ENCODE measurements at regions not wholly inside any gene's neighbourhood (a gene's known extent, or its start where the extent isn't known, plus 50 kb on each side); places are given as distances from the start of the nearest gene placed in this dataset.

DNA sequence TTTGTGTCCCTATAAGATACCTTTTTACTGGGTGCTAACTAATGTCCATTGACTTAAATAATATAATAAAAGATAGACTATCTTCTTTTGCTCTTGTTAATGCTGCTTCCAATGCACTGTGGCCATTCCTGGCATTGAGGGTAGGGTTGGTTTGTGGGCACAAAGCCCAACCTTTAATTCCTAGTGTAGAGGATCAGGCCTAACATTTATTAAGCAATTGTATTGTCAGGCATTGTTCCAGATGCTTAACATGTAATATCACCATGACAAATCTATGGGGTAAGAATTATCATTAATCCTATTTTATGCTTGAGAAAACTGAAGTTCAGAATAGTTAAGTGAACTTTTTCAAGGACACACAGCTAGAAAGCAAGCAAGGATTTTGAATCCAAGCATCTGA, 60.4 kb upstream of the GPBP1 start:
- no peak for TF ChIP-seq EZH2 (IDR thresholded peaks at IDR 0.05; ENCODE audit: borderline replicate concordance, low read depth, low read length, severe bottlenecking)
- TF ChIP-seq, protein P1, sequence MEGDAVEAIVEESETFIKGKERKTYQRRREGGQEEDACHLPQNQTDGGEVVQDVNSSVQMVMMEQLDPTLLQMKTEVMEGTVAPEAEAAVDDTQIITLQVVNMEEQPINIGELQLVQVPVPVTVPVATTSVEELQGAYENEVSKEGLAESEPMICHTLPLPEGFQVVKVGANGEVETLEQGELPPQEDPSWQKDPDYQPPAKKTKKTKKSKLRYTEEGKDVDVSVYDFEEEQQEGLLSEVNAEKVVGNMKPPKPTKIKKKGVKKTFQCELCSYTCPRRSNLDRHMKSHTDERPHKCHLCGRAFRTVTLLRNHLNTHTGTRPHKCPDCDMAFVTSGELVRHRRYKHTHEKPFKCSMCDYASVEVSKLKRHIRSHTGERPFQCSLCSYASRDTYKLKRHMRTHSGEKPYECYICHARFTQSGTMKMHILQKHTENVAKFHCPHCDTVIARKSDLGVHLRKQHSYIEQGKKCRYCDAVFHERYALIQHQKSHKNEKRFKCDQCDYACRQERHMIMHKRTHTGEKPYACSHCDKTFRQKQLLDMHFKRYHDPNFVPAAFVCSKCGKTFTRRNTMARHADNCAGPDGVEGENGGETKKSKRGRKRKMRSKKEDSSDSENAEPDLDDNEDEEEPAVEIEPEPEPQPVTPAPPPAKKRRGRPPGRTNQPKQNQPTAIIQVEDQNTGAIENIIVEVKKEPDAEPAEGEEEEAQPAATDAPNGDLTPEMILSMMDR (IDR thresholded peaks at IDR 0.05; ENCODE audit: borderline replicate concordance, extremely low read depth, low read length, poor library complexity, severe bottlenecking): no peak

Measured in DND-41 (cell line).